SK-N-MC (cell line): ENCODE measurements at regions not wholly inside any gene's neighbourhood (a gene's known extent, or its start where the extent isn't known, plus 50 kb on each side); places are given as distances from the start of the nearest gene placed in this dataset.

Experiments used
- DNase-seq: peaks from one replicate; pipeline ENCODE4 v3.0.0-alpha.2; 2011; ENCODE audit warnings: low read depth, low spot score
- H3K27ac ChIP-seq: fragments of 200-600 bp; sonication (generic); 2 replicates; pipeline ENCODE4 v1.5.1; 2016; ENCODE audit warnings: mixed run types
- H3K36me3 ChIP-seq: fragments of 200-600 bp; sonication (generic); 2 replicates; pipeline ENCODE4 v1.6.1; 2017; ENCODE audit warnings: antibody characterized with exemption, low read length, mixed read lengths; ENCODE audit not compliant: insufficient read depth
- H3K4me3 ChIP-seq: fragments of 200-600 bp; sonication (generic); 2 replicates; pipeline ENCODE4 v1.5.1; 2016
- H3K9ac ChIP-seq: fragments of 200-600 bp; sonication (generic); 2 replicates; pipeline ENCODE4 v1.8.0; 2017; ENCODE audit warnings: mixed run types, mixed read lengths; ENCODE audit not compliant: insufficient read length
- H3K9me3 ChIP-seq: fragments of 200-600 bp; sonication (generic); 2 replicates; pipeline ENCODE4 v1.6.1; 2017; ENCODE audit warnings: low read depth, mild to moderate bottlenecking, antibody characterized with exemption, low read length, moderate library complexity, mixed read lengths
- EZH2 ChIP-seq: fragments of 200-600 bp; sonication (generic); IDR thresholded peaks from one replicate; pipeline ENCODE4 v1.6.1; 2017; ENCODE audit warnings: antibody characterized with exemption
- FOXP2 ChIP-seq: optimal IDR thresholded peaks from 2 replicates; pipeline ENCODE3; 2011; ENCODE audit warnings: mild to moderate bottlenecking, moderate library complexity; ENCODE audit not compliant: insufficient read depth; ENCODE audit errors: extremely low read length, control extremely low read depth
- POLR2AphosphoS5 ChIP-seq: IDR thresholded peaks from 2 replicates; pipeline ENCODE4 v1.6.1; 2012; ENCODE audit warnings: mild to moderate bottlenecking, low read depth, low read length, borderline replicate concordance

DNA sequence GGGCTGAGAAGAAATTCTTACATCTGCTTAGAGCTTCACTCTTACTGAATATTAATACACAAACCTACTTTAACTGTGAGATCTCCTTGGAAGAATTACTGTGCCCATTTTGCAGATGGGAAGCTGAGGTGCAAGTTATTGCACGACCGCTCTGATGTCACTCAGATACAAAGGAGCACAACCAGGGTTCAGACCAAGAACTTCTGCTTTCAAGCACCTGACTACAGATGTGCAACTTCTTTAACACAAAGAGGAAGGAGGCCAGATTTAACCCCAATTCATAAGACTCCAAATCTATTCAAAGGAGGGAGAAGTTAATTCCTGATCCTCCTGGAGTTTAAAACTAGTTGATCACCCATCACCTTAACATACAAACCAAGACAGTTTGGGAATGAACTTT is 232.6 kb downstream of the VRK1 start:
- no peaks in the 10 kb centered on the region for H3K9me3 ChIP-seq
- DNase-seq, result no peak
- H3K27ac ChIP-seq, result no peak overlapping the region
- H3K9ac ChIP-seq, result no peak overlapping the region
- no peaks in the 10 kb centered on the region for H3K36me3 ChIP-seq
- no peak overlapping the region for H3K4me3 ChIP-seq
- no peak for TF ChIP-seq EZH2
- no peak for TF ChIP-seq FOXP2
- no peak for TF ChIP-seq POLR2AphosphoS5

DNA sequence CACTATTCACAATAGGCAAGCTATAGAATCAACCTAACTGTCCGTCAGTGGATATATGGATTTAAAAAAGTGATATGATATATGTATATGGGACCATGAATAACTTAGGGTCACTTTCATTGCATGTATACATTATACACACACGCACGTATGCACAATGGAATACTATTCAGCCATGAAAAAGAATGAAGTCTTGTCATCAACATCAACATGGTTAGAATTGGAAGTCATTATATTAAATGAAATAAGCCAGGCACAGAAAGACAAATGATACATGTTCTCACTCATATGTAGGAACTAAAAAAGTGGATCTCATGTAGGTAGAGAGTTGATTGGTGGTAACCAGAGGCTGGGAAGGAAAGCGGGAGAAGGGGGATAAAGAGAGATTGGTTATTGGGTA is 234.3 kb downstream of the VRK1 start:
- H3K36me3 ChIP-seq, result no peaks in the 10 kb centered on the region
- no peak overlapping the region for H3K27ac ChIP-seq
- H3K4me3 ChIP-seq, result no peak overlapping the region
- no peaks in the 10 kb centered on the region for H3K9me3 ChIP-seq
- no peak overlapping the region for H3K9ac ChIP-seq
- no peak for DNase-seq
- no peak for TF ChIP-seq POLR2AphosphoS5
- TF ChIP-seq FOXP2, result no peak

DNA sequence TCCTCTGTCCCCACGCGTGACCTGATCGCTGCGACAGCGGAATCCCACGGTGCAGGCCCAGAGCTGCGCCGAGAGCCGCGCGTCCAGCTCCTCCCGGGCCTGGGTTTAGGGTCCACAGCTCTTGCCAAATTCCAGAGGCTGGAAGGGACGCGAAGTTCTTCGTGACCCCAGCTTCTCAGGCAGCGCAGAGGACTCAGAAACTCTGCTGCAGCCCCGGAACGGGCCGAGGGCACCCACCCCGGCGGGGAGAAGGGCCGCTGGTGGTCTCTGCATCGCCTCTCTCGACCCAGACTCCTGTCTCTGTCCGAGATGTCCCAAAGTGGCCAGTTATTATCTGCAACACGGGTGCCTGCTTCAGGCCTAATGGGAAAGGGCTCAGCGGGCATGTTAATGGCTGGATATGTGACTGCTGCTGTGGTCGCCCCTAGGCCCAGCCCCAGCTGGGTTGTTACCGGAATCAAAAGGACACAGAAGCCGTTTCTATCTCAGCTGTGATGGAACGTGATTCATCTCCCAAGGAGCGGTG is 236.4 kb downstream of the VRK1 start:
- no peak overlapping the region for H3K9ac ChIP-seq
- H3K4me3 ChIP-seq, result no peak overlapping the region
- no peaks in the 10 kb centered on the region for H3K36me3 ChIP-seq
- H3K9me3 ChIP-seq, result no peaks in the 10 kb centered on the region
- TF ChIP-seq FOXP2 (no peak), EZH2 (no peak), POLR2AphosphoS5 (no peak)
- H3K27ac ChIP-seq, result no peak overlapping the region
- no peak for DNase-seq

DNA sequence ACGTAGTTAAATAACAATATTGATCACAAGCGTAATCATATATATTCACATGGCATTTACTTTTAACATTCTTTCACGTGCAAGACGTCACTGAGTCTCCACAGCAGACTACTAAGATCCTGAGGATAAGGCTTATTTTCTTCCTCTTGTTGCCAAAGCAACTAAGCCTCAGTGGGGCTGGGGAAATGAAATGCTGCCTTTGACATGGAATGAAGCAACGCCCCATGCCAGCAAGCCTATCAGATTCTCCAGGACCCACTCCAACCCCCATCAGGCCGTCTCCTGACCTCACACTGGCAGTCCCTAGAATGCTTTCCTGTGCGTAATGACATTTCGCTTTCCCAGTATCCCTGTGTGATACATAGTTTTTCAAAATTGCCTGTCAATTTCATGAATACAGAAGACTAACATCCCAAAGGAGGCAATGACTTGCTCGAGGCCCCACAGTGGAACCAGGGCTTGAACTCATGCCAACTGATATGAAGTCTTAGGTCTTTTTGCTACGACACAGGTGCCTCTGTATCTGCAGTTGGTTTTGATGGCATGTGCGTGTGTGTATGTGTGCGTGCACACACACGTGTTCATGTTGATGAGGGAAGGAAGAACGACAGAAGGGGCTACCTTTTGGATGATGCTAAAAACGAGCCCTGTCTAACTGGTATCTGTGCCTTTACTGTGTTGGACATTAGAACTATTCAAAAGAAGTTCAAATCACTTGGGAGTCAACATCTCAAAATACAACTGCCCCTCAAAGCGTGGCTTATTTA is 239.1 kb downstream of the VRK1 start:
- Histone ChIP-seq H3K27ac (no peak overlapping the region), H3K9ac (no peak overlapping the region), H3K9me3 (peaks cover 2% of the 10 kb centered on the region; the same call in 1 of the 2 replicates), H3K4me3 (no peak overlapping the region), H3K36me3 (no peaks in the 10 kb centered on the region)
- no peak for TF ChIP-seq EZH2
- no peak for TF ChIP-seq FOXP2
- DNase-seq, result no peak

DNA sequence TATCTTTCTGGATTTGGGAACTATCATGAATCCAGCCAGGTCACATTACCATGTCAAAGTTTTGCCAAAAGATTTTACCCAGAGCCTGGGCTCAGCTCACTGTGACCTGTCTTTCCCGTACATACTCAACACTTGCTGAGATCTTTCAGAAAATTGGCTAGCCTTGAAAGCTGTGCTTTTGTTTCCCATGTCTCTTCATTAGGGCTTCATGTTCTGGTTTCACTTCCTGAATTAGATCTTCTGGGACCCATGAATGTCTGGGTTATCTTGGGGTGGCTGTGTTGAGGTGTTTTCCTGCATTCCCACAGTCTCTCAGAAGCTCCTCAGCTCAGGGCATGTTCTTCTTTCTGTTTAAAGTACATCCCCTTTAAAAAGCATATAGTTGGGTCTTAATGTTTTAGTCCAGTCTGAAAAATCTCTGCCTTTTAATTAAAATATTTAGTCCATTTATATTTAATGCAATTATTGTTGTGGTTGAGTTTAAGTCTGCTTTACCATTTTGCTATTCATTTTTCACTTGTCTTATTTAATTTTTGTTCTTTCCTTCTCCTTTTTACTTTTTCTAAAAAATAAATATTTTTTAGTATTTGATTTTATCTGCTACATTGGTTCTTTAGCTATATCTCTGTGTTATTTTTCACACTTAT is 242.7 kb downstream of the VRK1 start:
- Histone ChIP-seq H3K9ac (no peak overlapping the region), H3K27ac (no peak overlapping the region), H3K9me3 (peaks cover 2% of the 10 kb centered on the region; the same call in 1 of the 2 replicates), H3K36me3 (no peaks in the 10 kb centered on the region), H3K4me3 (no peak overlapping the region)
- no peak for DNase-seq
- TF ChIP-seq EZH2, result no peak
- no peak for TF ChIP-seq FOXP2
- TF ChIP-seq POLR2AphosphoS5, result no peak

DNA sequence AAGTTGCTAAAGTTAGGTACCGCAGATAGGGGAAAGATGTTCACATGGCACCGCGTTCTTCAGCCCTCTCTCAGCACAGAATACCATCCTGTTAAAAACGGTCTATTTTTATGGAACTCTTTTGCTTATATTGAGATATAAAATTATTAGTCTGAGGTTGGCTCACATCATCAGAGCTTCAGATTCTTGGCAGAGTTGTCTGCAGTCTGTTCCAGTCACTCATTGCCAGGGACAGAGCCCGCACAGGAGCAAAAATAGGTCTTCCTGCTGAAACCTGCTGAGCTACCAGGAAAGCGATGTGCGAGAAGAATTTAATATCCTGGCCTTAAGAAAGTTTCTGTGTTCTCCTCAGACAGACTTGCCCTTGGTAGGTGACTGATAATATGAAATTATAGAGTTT is 249.8 kb downstream of the VRK1 start:
- no peak for DNase-seq
- Histone ChIP-seq H3K36me3 (no peaks in the 10 kb centered on the region), H3K27ac (no peak overlapping the region), H3K9ac (no peak overlapping the region), H3K4me3 (no peak overlapping the region), H3K9me3 (no peaks in the 10 kb centered on the region)
- TF ChIP-seq EZH2 (no peak), POLR2AphosphoS5 (no peak), FOXP2 (no peak)

DNA sequence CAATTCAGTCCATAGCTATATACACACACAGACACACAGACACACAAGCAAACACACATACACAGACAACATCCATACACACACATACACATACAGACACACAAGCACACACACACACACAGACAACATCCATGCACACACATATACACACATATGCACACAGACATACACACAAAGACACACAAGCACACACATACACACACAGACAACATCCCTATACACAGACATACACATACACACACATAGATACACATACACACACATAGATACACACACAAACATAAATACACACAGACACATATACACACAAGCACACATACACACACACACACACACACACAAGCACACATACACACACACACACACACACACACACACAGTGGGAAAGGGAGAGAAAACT is 254.8 kb downstream of the VRK1 start:
- no peak for TF ChIP-seq EZH2
- no peak for TF ChIP-seq POLR2AphosphoS5
- TF ChIP-seq FOXP2, result no peak
- DNase-seq, result no peak
- H3K9ac ChIP-seq, result no peak overlapping the region
- H3K27ac ChIP-seq, result no peak overlapping the region
- no peak overlapping the region for H3K4me3 ChIP-seq
- H3K9me3 ChIP-seq, result no peaks in the 10 kb centered on the region
- no peaks in the 10 kb centered on the region for H3K36me3 ChIP-seq

DNA sequence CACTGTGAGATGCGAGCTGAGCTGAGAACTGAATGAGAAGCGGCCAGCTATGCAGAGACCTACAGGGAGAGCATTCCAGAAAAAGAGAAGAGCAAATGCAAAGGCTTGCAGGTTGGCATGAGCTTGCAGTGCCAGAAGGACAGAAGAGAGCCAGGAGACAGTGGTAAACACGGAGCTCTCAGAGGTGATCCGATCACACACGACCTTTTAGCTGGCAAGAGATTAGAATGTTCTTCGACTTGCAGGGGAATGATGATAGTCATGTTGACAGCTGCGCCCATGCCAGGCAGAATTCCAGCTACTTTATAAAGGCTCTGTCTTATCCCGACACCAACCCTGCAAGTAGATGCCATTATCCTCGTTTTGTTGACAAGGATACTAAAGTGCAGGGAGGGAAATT is 256.8 kb downstream of the VRK1 start:
- Histone ChIP-seq H3K9me3 (no peaks in the 10 kb centered on the region), H3K9ac (no peak overlapping the region), H3K27ac (no peak overlapping the region), H3K36me3 (no peaks in the 10 kb centered on the region), H3K4me3 (no peak overlapping the region)
- no peak for DNase-seq
- no peak for TF ChIP-seq FOXP2
- no peak for TF ChIP-seq EZH2
- TF ChIP-seq POLR2AphosphoS5, result no peak

DNA sequence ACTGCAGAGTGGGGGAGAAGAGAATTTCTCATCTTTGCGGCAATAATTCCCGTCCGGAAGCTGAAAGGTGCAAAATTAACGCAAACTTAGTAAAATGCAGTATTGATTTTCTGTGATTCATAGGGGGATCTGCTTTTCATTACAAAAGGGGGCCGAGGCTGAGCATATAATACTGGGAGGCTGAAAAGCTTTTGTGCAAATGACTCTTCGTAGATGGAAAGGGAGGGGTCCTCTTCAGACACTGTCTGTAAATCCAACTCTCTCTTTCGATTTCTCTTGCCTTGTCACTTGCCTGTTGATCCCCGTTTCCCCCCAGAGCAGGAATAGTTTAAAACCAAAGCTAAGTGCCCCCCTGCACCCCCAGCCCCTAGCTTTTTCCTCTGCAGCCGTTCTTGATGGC is 258.2 kb downstream of the VRK1 start:
- Histone ChIP-seq H3K4me3 (no peak overlapping the region), H3K36me3 (no peaks in the 10 kb centered on the region), H3K9ac (no peak overlapping the region), H3K27ac (0 out of 2 replicates have a peak overlapping the region, but pooled peaks have one; percentile 4), H3K9me3 (no peaks in the 10 kb centered on the region)
- TF ChIP-seq EZH2, result no peak
- no peak for TF ChIP-seq POLR2AphosphoS5
- TF ChIP-seq FOXP2, result no peak
- no peak for DNase-seq

DNA sequence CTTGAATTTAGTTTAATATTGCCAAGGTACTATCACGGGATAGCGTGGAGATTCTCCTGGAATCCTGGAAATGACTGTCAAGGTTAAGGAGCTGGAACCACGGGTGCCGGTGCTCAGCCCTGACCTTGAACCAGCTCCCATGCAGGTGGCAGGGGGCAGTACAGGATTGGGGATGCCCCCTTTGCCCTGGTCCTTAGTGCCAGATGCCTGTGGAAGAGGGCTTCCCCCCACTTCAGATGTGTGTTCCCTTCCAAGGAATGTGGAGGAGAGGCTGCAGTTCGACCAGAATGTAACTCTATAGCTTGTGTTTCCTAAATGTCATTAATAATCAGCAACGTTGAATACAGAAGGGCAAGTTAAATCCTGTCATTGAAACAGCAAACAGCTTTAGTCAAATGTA is 258.9 kb downstream of the VRK1 start:
- Histone ChIP-seq H3K9ac (no peak overlapping the region), H3K9me3 (no peaks in the 10 kb centered on the region), H3K27ac (peak overlapping the region; percentile 19; the same call in 1 of the 2 replicates), H3K4me3 (no peak overlapping the region), H3K36me3 (no peaks in the 10 kb centered on the region)
- TF ChIP-seq FOXP2 (peak; percentile 44), POLR2AphosphoS5 (no peak), EZH2 (no peak)
- DNase-seq, result no peak
